ENCODE measurements at regions not wholly inside any gene's neighbourhood (a gene's known extent, or its start where the extent isn't known, plus 50 kb on each side); places are given as distances from the start of the nearest gene placed in this dataset.
"Not testable (repeated sequence)": the region's sequence is repeated elsewhere in the genome, so short reads cannot be mapped to it uniquely, and the experiment has no call there.

DNA sequence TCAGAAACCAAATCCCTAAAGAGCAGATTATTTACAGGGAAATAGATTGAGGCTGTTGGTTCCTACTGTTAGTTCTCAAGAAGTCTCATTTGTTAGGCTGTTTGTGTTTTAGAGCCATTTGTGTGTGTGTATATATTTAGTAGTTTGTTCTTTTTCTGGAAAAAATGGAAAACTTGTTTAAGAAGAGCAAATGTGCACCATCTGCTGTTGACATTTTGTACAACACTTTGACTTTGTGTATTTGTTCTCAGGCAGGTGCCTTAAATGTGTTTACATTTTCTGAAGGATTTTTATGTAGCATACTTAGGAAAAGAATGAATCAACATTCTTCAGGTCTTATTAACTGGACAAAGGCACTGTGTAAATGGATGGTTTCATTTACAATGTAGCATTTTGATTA is 163.7 kb upstream of the FOLH1 start:
- TF ChIP-seq POLR2AphosphoS5 (IDR thresholded peaks at IDR 0.05; ENCODE audit: low read depth, low read length); POLR2A (IDR thresholded peaks at IDR 0.05; ENCODE audit: low read depth, low read length); TAF1 (IDR thresholded peaks at IDR 0.05; ENCODE audit: low read depth, low read length); POU2F2 (IDR thresholded peaks at IDR 0.05; ENCODE audit: low read depth, low read length); SPI1 (IDR thresholded peaks at IDR 0.05; ENCODE audit: low read depth, low read length); PAX5 (IDR thresholded peaks at IDR 0.05; ENCODE audit: insufficient read depth, low read length, severe bottlenecking): not testable (repeated sequence)
